Mammary epithelial cell (primary cell): ENCODE measurements at regions not wholly inside any gene's neighbourhood (a gene's known extent, or its start where the extent isn't known, plus 50 kb on each side); places are given as distances from the start of the nearest gene placed in this dataset.

Source experiments
- CTCF ChIP-seq, 2 donors: IDR thresholded peaks in 1 of 2; conservative IDR thresholded peaks in 1 of 2; 2 replicates each; pipeline ENCODE4 v1.5.1; 2011 to 2012; ENCODE audit warnings: inconsistent platforms in 2 of 2, low read length in 2 of 2, mild to moderate bottlenecking in 2 of 2, control low read depth in 1 of 2, low read depth in 1 of 2; ENCODE audit not compliant: insufficient read depth in 1 of 2; ENCODE audit errors: extremely low read depth in 1 of 2
- EZH2 ChIP-seq: IDR thresholded peaks from 2 replicates; pipeline ENCODE4 v1.6.1; 2012; ENCODE audit warnings: low read length, inconsistent platforms, borderline replicate concordance

- TF ChIP-seq CTCF (conservative IDR thresholded peaks at IDR 0.05 in 1 of 2, IDR thresholded peaks at IDR 0.05 in 1 of 2; ENCODE audit: extremely low read depth in 1 of 2, insufficient read depth in 1 of 2, low read depth in 1 of 2, low read length in 2 of 2) (no peak), EZH2 (no peak)
Observed at GRCh38 chr1:30134466-30135217, 588.7 kb downstream of the MATN1 start.
